GM12865 (cell line): ENCODE measurements at regions not wholly inside any gene's neighbourhood (a gene's known extent, or its start where the extent isn't known, plus 50 kb on each side); places are given as distances from the start of the nearest gene placed in this dataset.
"Not testable (repeated sequence)": the region's sequence is repeated elsewhere in the genome, so short reads cannot be mapped to it uniquely, and the experiment has no call there.

Experiments used
- DNase-seq: peaks from one replicate; pipeline ENCODE4 v3.0.0; 2010; ENCODE audit warnings: low read depth
- H3K4me3 ChIP-seq: 2 replicates; pipeline ENCODE4 v1.5.1; 2011; ENCODE audit warnings: mild to moderate bottlenecking, low read depth, low read length, control low read depth
- TF ChIP-seq, protein P1 (sequence below): IDR thresholded peaks from 2 replicates; pipeline ENCODE4 v1.5.1; 2011; ENCODE audit warnings: low read length, control low read depth, low read depth, inconsistent platforms; ENCODE audit not compliant: insufficient read depth; ENCODE audit errors: missing control alignments

DNA sequence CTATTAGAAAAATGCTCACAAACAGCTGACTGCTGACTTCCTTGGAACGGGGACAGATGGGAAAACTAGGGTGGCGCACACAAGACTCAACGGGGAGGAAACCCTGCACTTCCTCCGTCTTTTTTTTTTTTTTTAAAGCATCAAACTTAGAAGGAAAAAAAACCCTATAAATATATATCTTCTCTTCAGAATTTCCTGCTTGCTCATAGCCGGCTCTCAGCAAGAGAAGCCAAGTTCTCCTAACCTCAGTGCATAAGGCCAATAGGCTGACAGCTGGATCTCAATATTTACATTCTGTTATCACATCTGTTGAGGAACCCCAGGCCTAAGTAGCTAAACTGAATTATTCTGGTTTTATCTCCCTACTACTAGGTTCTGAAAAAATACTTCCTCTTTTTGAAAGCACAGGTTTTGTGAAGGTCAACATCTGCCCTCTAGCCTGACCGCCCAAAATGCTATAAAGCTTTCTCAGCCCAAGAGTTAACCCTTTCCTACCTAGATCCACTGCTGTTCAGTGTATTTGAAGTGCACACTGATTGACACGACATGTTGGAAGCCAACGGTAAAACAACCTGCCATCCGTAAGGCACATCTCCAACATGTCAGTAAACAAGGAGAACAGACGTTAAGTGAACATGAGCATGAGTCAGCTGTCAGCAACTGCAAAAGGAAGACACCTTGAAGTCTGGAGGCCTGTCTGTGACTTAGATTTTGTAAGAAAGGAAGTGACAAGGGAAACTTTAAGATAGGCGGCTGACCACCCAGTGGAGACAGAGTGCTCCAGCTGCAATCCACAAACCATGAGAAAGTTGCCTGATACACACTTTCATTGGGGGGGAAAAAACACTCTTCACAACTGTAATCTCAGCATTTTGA, 83.8 kb downstream of the EBLN1 start:
- TF ChIP-seq, protein P1, sequence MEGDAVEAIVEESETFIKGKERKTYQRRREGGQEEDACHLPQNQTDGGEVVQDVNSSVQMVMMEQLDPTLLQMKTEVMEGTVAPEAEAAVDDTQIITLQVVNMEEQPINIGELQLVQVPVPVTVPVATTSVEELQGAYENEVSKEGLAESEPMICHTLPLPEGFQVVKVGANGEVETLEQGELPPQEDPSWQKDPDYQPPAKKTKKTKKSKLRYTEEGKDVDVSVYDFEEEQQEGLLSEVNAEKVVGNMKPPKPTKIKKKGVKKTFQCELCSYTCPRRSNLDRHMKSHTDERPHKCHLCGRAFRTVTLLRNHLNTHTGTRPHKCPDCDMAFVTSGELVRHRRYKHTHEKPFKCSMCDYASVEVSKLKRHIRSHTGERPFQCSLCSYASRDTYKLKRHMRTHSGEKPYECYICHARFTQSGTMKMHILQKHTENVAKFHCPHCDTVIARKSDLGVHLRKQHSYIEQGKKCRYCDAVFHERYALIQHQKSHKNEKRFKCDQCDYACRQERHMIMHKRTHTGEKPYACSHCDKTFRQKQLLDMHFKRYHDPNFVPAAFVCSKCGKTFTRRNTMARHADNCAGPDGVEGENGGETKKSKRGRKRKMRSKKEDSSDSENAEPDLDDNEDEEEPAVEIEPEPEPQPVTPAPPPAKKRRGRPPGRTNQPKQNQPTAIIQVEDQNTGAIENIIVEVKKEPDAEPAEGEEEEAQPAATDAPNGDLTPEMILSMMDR, result no peak
- DNase-seq, result peak; percentile 46
- H3K4me3 ChIP-seq, result no peak overlapping the region

DNA sequence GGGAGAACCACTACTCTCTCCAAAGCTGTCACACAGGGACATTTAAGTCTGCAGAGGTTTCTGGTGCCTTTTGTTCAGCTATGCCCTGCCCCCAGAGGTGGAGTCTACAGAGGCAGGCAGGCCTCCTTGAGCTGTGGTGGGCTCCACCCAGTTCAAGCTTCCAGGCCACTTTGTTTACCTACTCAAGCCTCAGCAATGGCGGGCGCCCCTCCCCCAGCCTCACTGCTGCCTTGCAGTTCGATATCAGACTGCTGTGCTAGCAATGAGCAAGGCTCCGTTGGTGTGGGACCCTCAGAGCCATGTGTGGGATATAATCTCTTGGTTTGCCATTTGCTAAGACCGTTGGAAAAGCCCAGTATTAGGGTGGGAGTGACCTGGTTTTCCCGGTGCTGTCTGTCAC, 87.0 kb downstream of the EBLN1 start:
- DNase-seq, result not testable (repeated sequence)

DNA sequence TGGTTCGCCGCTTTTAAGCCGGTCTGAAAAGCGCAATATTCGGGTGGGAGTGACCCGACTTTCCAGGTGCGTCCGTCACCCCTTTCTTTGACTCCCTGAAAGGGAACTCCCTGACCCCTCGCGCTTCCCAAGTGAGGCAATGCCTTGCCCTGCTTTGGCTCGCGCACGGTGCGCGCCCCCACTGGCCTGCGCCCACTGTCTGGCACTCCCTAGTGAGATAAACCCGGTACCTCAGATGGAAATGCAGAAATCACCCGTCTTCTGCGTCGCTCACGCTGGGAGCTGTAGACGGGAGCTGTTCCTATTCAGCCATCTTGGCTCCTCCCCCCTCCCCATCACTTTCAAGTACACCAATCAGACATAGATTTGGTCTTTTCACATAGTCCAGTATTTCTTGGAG, 88.2 kb downstream of the EBLN1 start:
- not testable (repeated sequence) for H3K4me3 ChIP-seq, DNase-seq

More for the DNA sequence above, 87.0 kb downstream of the EBLN1 start:
- not testable (repeated sequence) for H3K4me3 ChIP-seq

DNA sequence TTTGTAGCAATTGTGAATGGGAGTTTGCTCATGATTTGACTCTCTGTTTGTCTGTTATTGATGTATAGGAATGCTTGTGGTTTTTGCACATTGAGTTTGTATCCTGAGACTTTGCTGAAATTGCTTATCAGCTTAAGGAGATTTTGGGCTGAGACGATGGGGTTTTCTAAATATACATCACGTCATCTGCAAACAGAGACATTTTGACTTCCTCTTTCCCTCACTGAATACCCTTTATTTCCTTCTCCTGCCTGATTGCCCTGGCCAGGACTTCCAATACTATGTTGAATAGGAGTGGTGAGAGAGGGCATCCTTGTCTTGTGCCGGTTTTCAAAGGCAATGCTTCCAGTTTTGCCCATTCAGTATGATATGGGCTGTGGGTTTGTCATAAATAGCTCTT, 96.6 kb downstream of the EBLN1 start:
- DNase-seq, H3K4me3 ChIP-seq: not testable (repeated sequence)

DNA sequence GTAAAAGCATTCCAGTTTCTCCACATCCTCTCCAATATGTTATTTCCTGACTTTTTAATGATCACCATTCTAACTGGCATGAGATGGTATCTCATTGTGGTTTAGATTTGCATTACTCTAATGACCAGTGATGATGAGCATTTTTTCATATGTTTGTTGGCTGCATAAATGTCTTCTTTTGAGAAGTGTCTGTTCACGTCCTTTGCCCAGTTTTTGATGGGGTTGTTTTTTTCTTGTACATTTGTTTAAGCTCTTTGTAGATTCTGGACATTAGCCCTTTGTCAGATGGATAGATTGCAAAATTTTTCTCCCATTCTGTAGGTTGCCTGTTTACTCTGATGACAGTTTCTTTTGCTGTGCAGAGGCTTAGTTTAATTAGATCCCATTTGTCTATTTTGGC, 97.7 kb downstream of the EBLN1 start:
- DNase-seq, H3K4me3 ChIP-seq: not testable (repeated sequence)

DNA sequence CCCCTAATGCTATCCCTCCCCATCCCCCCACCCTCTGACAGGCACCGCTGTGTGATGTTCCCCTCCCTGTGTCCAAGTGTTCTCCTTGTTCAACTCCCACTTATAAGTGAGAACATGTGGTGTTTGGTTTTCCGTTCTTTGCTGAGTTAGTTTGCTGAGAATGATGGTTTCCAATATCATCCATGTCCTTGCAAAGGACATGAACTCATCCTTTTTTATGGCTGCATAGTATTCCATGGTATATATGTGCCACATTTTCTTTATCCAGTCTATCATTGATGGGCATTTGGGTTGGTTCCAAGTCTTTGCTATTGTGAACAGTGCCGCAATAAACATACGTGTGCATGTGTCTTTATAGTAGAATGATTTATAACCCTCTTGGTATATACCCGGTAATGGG, 98.2 kb downstream of the EBLN1 start:
- DNase-seq, H3K4me3 ChIP-seq: not testable (repeated sequence)

DNA sequence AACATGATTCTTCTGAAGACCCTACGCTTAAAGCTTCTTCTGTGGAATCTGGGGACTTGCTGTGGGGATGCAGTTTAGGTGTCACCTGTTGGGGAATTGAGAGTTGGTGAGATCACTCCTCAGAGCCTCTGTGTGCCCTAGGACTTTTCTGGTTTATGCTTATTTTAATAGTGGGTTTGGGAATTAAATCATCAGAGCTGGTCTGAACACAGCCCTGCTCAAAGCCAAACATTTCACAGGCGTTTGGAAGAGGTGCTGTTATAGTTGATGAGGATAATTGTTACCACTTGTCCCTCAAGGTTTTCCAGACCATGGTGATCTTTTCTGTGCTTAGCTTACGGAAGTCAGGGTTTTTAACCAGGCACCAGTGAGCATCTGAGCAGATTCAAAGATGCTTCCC, 106.1 kb downstream of the EBLN1 start:
- H3K4me3 ChIP-seq, result no peak overlapping the region
- TF ChIP-seq, protein P1, result no peak
- no peak for DNase-seq

DNA sequence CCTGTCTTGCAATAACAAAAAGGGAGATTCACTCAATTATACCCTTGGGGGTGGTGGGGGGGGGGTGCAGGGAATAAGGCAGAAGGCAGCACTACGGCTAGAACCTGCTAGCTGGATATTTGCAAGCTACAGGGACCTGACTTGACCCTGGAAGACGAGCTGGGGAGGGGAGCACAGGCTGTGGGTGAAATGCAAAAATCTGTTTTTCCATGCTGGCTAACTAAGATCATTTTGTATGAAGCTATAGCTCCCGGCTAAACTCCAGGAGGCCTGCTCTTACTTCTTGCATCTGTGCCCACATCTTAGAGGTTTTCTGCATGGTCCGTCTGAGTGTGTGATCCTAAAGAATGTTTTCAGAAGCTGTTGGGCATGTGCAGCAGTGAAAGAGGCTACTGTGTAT, 106.6 kb downstream of the EBLN1 start:
- TF ChIP-seq, protein P1, result no peak
- DNase-seq, result no peak

DNA sequence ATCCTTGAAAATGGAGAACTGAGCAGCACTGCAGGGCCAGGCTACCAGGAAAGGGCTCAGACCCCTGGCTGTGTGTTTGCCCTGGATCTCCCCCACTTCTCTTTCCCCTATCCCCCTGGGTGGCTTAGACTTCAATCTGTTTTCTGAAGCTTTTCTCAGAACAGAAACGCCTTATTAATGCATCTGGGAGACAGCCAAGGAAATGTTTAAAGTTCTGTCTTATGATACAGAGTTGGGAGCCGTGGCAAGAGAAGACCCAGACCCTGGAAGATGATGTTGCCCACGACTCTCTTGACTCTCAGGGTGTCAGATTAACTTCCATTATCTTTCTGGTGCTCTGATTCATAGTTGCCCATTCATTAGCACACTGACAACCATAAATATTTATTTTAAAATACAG, 107.1 kb downstream of the EBLN1 start:
- DNase-seq, result no peak
- no peak overlapping the region for H3K4me3 ChIP-seq
- TF ChIP-seq, protein P1, result no peak

More for the DNA sequence above, 106.6 kb downstream of the EBLN1 start:
- no peak overlapping the region for H3K4me3 ChIP-seq

DNA sequence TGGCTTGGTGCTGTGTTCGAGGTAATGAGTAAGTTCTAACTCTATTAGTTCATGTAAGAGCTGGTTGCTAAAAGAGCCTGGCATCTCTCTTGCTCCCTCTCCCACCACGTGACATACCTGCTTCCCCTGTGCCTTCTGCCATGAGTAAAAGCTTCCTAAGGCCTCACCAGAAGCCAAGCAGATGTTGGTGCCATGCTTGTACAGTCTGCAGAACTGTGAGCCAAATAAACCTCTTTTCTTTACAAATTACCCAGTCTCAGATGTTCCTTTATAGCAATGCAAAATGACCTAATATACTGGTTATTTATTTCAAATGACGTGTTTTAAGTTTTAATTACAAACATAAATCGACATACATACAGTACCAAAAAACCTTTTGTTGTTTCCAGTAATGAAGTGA, 101.7 kb upstream of the DNAJC1 start:
- DNase-seq, result no peak
- no peak overlapping the region for H3K4me3 ChIP-seq
- TF ChIP-seq, protein P1, result no peak
